GM21423 (cell line): ENCODE measurements at regions not wholly inside any gene's neighbourhood (a gene's known extent, or its start where the extent isn't known, plus 50 kb on each side); places are given as distances from the start of the nearest gene placed in this dataset.
"Not testable (repeated sequence)": the region's sequence is repeated elsewhere in the genome, so short reads cannot be mapped to it uniquely, and the experiment has no call there.

Experiments
- ATAC-seq: cut with Tn5 transposase; IDR thresholded peaks from one replicate; pipeline ENCODE4 v1.9.1; 2021; ENCODE audit warnings: mild to moderate bottlenecking, moderate library complexity; ENCODE audit not compliant: unreplicated experiment

GRCh38 chr14:35949920-35950513, 123.9 kb downstream of the BRMS1L start:
- ATAC-seq: no peak

- ATAC-seq: not testable (repeated sequence)
Observed at GRCh38 chr14:35947983-35948382, 121.8 kb downstream of the BRMS1L start.

- ATAC-seq: no peak
Observed at GRCh38 chr14:35944847-35945246, 118.7 kb downstream of the BRMS1L start.

- ATAC-seq: peak; percentile 59
Observed at GRCh38 chr14:35940291-35940690, 114.2 kb downstream of the BRMS1L start.

GRCh38 chr14:35938770-35939169, 112.6 kb downstream of the BRMS1L start:
- ATAC-seq: no peak

- peak; percentile 68 for ATAC-seq
Observed at GRCh38 chr14:35934499-35934898, 108.4 kb downstream of the BRMS1L start.

- ATAC-seq: peak; percentile 50
Observed at GRCh38 chr14:35932659-35933159, 106.6 kb downstream of the BRMS1L start.

- ATAC-seq: no peak
Observed at GRCh38 chr14:35932136-35932535, 106.0 kb downstream of the BRMS1L start.

GRCh38 chr14:35931346-35931745, 105.2 kb downstream of the BRMS1L start:
- no peak for ATAC-seq

GRCh38 chr14:35929186-35929585, 103.0 kb downstream of the BRMS1L start:
- ATAC-seq: no peak

- no peak for ATAC-seq
Observed at GRCh38 chr14:35927727-35928126, 101.6 kb downstream of the BRMS1L start.

- ATAC-seq: no peak
Observed at GRCh38 chr14:35925319-35925718, 99.2 kb downstream of the BRMS1L start.

- ATAC-seq: not testable (repeated sequence)
Observed at GRCh38 chr14:35922590-35922989, 96.5 kb downstream of the BRMS1L start.

- ATAC-seq: no peak
Observed at GRCh38 chr14:35921745-35922144, 95.6 kb downstream of the BRMS1L start.
